ENCODE measurements at regions not wholly inside any gene's neighbourhood (a gene's known extent, or its start where the extent isn't known, plus 50 kb on each side); places are given as distances from the start of the nearest gene placed in this dataset.

- H3K9me3 Mint-ChIP-seq: peaks cover 89% of the 10 kb centered on the region
- no peak overlapping the region for H3K27ac Mint-ChIP-seq
- no peaks in the 10 kb centered on the region for H3K36me3 ChIP-seq (ENCODE audit: insufficient read depth)
Observed at GRCh38 chr14:106737021-106737420, 1210.6 kb downstream of the TMEM121 start.

More at GRCh38 chr14:106737021-106737420, 1210.6 kb downstream of the TMEM121 start:
- no peaks in the 10 kb centered on the region for H3K4me1 ChIP-seq (ENCODE audit: insufficient read depth)
- Mint-ChIP-seq H3K4me1 (no peaks in the 10 kb centered on the region), H3K4me3 (no peak overlapping the region), H3K36me3 (ENCODE audit: low read depth) (no peaks in the 10 kb centered on the region), H3K27me3 (ENCODE audit: insufficient read depth, low read depth, poor library complexity) (no peaks in the 10 kb centered on the region)
- H3K27me3 ChIP-seq (ENCODE audit: insufficient read depth): no peaks in the 10 kb centered on the region
- H3K4me2 ChIP-seq: no peak overlapping the region
- TF ChIP-seq JUNB (IDR thresholded peaks at IDR 0.05; ENCODE audit: unreplicated experiment) (no peak), ZNF114 (CRISPR knock-in tag; IDR thresholded peaks at IDR 0.05) (no peak), STAT1 (IDR thresholded peaks at IDR 0.05; ENCODE audit: unreplicated experiment) (no peak), ZNF462 (CRISPR knock-in tag; IDR thresholded peaks at IDR 0.05) (no peak), ETS1 (IDR thresholded peaks at IDR 0.05) (no peak), REST (IDR thresholded peaks at IDR 0.05; ENCODE audit: unreplicated experiment) (no peak), CREB1 (CRISPR knock-in tag; IDR thresholded peaks at IDR 0.05; ENCODE audit: low read depth) (no peak), POLR2AphosphoS5 (IDR thresholded peaks at IDR 0.05; ENCODE audit: low read depth) (no peak), CTCF (conservative IDR thresholded peaks at IDR 0.05; ENCODE audit: low read depth in 2 of 2) (no peak), ZNF331 (CRISPR knock-in tag; IDR thresholded peaks at IDR 0.05; ENCODE audit: low read depth) (no peak)
- DNase-seq (ENCODE audit: low spot score): no peak
- no peak for ATAC-seq
- H3F3A ChIP-seq (replicated peaks; ENCODE audit: low read depth): no peaks in the 10 kb centered on the region
- no peak overlapping the region for H2AFZ ChIP-seq
- H3K4me3 ChIP-seq: no peak overlapping the region
- no peak overlapping the region for H3K27ac ChIP-seq (ENCODE audit: low read depth)
- no peaks in the 10 kb centered on the region for H4K20me1 ChIP-seq (replicated peaks; ENCODE audit: insufficient read depth)
- H3K79me2 ChIP-seq (replicated peaks; ENCODE audit: insufficient read depth): no peaks in the 10 kb centered on the region
- H3K9me2 ChIP-seq (ENCODE audit: insufficient read depth): no peaks in the 10 kb centered on the region
